GM19240 (cell line): ENCODE measurements at regions not wholly inside any gene's neighbourhood (a gene's known extent, or its start where the extent isn't known, plus 50 kb on each side); places are given as distances from the start of the nearest gene placed in this dataset.
"Not testable (repeated sequence)": the region's sequence is repeated elsewhere in the genome, so short reads cannot be mapped to it uniquely, and the experiment has no call there.

Experiments
- DNase-seq: peaks from one replicate; pipeline ENCODE4 v3.0.0; 2011; ENCODE audit warnings: low spot score; ENCODE audit not compliant: insufficient read length

DNA sequence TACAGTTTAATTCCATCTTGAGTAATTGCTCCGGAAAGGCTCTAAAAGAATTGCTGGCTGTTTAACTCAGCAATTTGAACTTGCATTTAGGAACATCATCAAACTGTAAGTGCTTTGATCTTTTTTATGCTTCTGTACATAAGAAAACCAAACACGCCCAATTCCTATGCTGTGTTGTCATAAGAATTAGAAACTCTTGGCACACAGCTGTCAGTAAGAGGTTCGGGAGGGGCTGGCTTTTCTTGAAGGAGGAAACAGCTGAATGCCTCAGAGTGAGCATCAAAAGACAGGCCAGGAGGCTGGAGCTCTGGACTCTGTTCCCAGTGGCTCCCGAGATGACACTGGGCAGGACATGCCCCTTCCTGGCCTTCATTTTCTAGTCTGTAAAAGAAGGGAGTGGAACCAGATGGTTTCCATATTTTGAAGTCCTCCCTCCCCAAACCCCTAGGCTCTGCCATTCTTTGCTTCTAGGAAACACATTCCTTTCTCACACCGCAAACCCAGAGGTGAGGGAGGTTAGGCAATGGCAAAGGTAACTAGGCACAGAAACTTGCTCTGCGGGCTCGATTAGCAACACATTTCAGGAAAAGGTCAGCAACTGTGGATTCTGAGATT, 73.7 kb upstream of the DLG1 start:
- DNase-seq: no peak

DNA sequence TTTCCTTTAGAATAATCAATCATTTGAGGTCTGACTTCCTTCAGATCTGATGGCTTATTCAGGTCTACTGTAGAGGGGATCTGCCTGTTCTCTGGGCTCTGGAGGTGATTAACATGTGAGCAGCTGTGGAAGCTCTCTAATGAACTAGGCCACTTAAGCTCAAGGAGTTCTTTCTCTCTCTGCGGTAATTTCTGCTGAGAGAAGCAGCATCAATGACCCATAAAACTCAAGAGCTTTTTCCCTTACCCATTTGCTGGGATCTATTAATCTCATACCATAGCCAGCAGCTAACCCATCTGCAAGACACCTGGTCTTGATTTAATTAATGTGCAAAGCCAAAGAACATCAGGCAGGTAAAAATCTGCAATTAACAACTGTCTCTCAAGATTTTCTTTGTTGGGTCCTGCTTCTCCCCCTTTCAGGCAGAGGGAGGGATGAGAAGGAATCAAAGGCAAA, 73.2 kb upstream of the DLG1 start:
- no peak for DNase-seq

DNA sequence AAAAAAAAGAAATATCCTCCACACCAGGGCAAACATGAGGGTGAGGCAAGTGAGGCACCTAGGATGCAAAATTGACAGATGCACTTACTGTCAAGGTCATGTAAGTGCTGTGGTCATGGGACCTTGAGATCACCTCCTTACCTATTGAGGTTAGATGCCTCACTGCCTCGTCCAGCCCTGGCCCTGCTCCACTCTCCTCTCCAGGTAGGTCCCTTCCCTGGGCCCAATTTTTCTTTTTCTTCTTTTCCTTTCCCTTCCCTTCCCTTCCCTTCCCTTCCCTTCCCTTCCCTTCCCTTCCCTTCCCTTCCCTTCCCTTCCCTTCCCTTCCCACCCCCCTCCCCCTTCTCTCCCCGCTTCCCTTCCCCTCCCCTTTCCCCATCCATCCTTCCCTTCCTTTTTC, 71.1 kb upstream of the DLG1 start:
- no peak for DNase-seq

- DNase-seq: no peak
Observed at GRCh38 chr3:197368821-197369220, 70.4 kb upstream of the DLG1 start.

GRCh38 chr3:197368330-197368729, 69.9 kb upstream of the DLG1 start:
- DNase-seq: no peak

DNA sequence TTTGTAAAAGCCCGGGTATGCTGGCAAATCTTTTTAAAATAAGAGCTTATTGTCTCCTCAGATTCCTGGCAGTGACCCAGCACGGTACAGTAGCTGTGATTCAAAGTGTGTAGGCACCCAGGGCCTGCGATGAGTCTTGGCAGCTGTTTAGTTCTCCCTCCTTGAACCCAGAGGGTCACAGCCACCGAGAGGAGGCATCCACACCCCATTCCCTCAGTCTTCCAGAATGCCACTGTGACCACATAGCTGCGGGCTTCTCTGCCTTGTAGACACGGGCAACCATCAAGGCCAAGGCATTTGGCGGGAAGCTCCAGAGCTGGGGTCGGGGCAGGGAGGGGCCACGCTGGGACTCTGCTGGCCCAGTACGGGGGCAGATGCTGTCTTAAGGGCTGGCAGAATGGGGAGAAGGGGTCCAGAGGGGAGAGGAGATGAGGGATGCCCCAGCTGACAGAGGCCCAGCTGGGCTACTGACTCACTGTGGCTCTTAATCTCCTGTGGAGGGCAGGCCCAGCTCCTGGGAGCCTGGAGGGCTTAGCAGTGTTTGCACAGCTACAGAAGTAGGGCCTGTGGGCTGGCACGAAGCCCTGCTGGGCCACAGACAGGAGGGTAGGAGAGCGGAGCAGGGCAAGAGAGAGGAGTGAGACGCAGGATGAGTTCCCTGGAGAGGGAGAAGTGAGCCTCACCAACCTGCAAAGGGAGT, 68.8 kb upstream of the DLG1 start:
- no peak for DNase-seq

DNA sequence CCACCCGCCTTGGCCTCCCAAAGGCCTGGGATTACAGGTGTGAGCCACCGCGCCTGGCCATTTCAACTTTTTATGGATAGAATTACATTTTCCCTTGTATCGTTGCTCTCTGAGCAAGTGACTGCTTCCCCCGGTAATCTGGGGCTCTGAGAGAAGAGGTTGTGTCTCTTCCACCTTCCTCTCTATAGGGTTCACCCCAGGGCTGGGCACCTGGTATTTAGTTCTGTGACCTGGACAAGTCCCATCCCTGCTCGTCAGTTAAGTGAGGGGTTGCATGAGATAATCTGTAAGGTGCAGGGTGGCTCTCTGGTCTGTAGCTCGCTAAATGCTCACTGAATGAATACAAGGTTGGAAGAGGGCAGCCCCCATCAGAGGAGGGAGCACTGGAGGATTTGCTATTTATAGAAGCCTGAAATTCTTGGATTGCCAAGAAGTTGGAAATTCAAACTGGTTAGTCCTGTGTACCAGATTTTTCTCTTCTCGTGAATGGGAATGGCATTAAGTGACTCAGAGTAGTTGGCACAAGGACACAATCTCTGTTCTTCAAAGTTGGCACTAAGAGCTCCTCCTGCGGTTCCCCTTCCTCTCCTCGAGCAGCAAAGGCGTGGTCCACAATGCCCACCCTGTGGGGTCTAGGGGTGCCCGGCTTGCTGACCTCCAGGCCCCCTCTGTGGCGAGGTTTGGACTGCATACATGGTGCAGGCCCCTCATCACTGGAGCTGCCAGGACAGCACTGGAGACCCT, 68.1 kb upstream of the DLG1 start:
- no peak for DNase-seq

DNA sequence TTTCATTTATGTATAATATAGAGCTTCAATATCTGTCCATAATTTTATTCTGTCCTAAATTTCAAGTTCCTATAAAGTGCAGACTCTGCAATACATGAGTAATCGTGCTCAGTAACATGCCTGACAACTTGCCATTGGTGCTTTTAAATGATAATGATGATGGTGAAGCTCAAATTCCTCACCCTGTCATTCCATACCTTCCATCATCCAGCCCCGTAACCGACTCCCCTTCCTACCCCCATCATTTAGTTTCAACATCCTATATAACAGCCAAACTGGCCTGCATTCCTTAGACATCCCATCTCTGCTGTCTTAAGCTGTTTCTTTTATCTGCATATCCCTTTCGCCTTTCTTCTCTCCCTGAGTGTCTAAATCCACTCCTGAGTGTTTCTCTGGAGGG, 67.2 kb upstream of the DLG1 start:
- DNase-seq: no peak

- no peak for DNase-seq
Observed at GRCh38 chr3:197364410-197365071, 66.1 kb upstream of the DLG1 start.

GRCh38 chr3:197363553-197364409, 65.4 kb upstream of the DLG1 start:
- no peak for DNase-seq

- DNase-seq: no peak
Observed at GRCh38 chr3:197362081-197362480, 63.7 kb upstream of the DLG1 start.

GRCh38 chr3:197360095-197360494, 61.7 kb upstream of the DLG1 start:
- DNase-seq: not testable (repeated sequence)

DNA sequence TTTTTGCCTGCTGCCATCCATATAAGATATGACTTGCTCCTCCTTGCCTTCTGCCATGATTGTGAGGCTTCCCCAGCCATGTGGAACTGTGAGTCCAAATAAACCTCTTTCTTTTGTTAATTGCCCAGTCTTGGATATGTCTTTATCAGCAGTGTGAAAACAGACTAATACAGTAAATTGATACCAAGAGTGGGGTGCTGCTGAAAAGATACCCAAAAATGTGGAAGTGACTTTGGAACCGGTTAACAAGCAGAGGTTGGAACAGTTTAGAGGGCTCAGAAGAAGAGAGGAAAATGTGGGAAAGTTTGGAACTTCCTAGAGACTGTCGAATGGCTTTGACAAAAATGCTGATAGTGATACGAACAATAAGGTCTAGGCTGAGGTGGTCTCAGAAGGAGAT, 61.1 kb upstream of the DLG1 start:
- not testable (repeated sequence) for DNase-seq

GRCh38 chr3:197356741-197357140, 58.3 kb upstream of the DLG1 start:
- DNase-seq: no peak

DNA sequence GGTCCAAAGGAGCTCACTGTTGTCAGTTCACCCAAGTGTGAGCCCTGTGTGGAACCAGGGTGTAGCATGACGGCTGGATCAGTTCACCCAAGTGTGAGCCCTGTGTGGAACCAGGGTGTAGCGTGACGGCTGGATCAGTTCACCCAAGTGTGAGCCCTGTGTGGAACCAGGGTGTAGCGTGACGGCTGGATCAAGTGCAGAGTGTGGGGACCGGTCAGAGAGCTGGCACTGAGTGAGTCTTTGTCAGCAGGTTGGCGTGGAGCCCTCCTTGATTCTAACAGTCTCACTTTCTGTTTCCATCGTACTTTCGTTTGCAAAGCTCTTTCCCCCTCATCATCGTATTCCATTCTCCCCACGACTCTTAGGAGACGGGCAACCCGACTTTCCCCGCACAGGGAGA, 57.9 kb upstream of the DLG1 start:
- no peak for DNase-seq

DNA sequence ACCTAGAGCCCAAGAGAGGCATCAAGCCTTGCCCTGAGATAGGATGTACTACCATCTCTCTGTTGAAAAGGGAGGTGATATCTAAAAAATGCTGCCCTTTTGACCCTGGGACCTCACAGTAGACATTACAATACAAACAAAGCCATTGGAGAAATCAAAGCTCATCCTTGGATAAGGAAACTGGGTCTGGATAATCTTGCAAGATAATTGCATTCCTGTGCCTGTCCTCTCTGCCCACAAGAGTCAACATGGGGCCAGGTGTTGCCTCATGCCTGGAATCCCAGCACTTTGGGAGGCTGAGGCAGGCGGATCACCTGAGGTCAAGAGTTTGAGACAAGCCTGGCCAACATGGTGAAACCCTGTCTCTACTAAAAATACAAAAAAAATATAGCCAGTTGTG, 57.3 kb upstream of the DLG1 start:
- no peak for DNase-seq

DNA sequence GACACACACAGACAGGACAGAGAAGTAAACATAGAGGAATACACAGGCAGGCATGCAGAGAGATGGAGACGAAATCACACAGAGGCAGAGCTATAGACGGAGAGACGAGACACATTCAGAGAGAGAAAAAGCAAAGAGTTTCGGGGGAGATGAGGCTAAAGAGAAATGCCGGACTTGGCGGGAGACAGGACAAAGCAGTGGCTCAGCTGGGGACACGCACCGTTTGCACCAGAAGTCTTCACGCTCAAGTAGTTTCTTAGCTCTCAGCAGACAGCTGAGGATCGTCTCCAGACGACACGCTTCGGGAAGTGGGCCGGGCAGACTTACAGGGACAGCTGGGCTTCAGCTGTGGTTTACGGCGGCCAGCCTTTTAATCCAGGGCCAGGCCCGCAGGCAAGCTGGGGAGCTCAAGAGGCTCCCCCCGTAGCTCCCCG, 56.2 kb upstream of the DLG1 start:
- DNase-seq: no peak

GRCh38 chr3:197353867-197354567, 55.6 kb upstream of the DLG1 start:
- no peak for DNase-seq

GRCh38 chr3:197353001-197353866, 54.8 kb upstream of the DLG1 start:
- DNase-seq: no peak
